Suprapubic skin (tissue), 3 donors: ENCODE measurements at regions not wholly inside any gene's neighbourhood (a gene's known extent, or its start where the extent isn't known, plus 50 kb on each side); places are given as distances from the start of the nearest gene placed in this dataset.

ENCODE experiments used
- CTCF ChIP-seq, 2 donors: fragments of 200-600 bp in 1 of 2; fragments of 450-650 bp in 1 of 2; sonication (generic) in 1 of 2; IDR thresholded peaks; one replicate each; pipeline ENCODE4 v1.5.1; 2016 to 2019; ENCODE audit warnings: antibody characterized with exemption in 2 of 2, mild to moderate bottlenecking in 1 of 2, moderate library complexity in 1 of 2
- POLR2A ChIP-seq, 2 donors: fragments of 450-650 bp; IDR thresholded peaks; one replicate each; pipeline ENCODE4 v1.6.1; 2017; ENCODE audit warnings: antibody characterized with exemption in 2 of 2, mild to moderate bottlenecking in 2 of 2, moderate library complexity in 2 of 2

- no peak for TF ChIP-seq CTCF (IDR thresholded peaks at IDR 0.05)
- TF ChIP-seq POLR2A (IDR thresholded peaks at IDR 0.05) = no peak
These were observed 74.1 kb upstream of the TINAGL1 start for GRCh38 chr1:31502253-31502652.
